Loucy (cell line): ENCODE measurements at regions not wholly inside any gene's neighbourhood (a gene's known extent, or its start where the extent isn't known, plus 50 kb on each side); places are given as distances from the start of the nearest gene placed in this dataset.

Experiments used
- CTCF ChIP-seq: fragments of 200-600 bp; sonication (generic); conservative IDR thresholded peaks from 2 replicates; pipeline ENCODE4 v1.5.1; 2014; ENCODE audit warnings: mild to moderate bottlenecking, antibody characterized with exemption, low read length
- EZH2phosphoT487 ChIP-seq: fragments of 200-600 bp; IDR thresholded peaks from 2 replicates; pipeline ENCODE4 v1.6.1; 2018; ENCODE audit warnings: antibody characterized with exemption, mild to moderate bottlenecking, moderate library complexity, borderline replicate concordance

- TF ChIP-seq CTCF (no peak), EZH2phosphoT487 (no peak)
Measured at GRCh38 chr17:77636835-77637817, 321.4 kb upstream of the TNRC6C start.
